HFFc6 (cell line): ENCODE measurements at regions not wholly inside any gene's neighbourhood (a gene's known extent, or its start where the extent isn't known, plus 50 kb on each side); places are given as distances from the start of the nearest gene placed in this dataset.

ENCODE experiments used
- DNase-seq: peaks from one replicate; pipeline ENCODE4 v3.0.0-alpha.2; 2018
- H3K27ac Mint-ChIP-seq: 2 replicates; pipeline ENCODE4 v1.8.0; 2020; ENCODE audit warnings: mild to moderate bottlenecking, mixed read lengths
- H3K27me3 Mint-ChIP-seq: 2 replicates; pipeline ENCODE4 v1.8.0; 2021; ENCODE audit warnings: mild to moderate bottlenecking, moderate library complexity, mixed read lengths; ENCODE audit not compliant: insufficient read depth
- H3K36me3 Mint-ChIP-seq: 2 replicates; pipeline ENCODE4 v1.8.0; 2021; ENCODE audit warnings: low read depth, mixed read lengths
- H3K4me1 Mint-ChIP-seq: 2 replicates; pipeline ENCODE4 v1.8.0; 2020; ENCODE audit warnings: low read depth, mixed read lengths
- H3K4me3 Mint-ChIP-seq: 2 replicates; pipeline ENCODE4 v1.8.0; 2020; ENCODE audit warnings: mild to moderate bottlenecking, moderate library complexity, mixed read lengths
- H3K9me3 Mint-ChIP-seq: 2 replicates; pipeline ENCODE4 v1.8.0; 2020; ENCODE audit warnings: mild to moderate bottlenecking, mixed read lengths
- CTCF ChIP-seq: fragments of 200-600 bp; sonication (generic); IDR thresholded peaks from 2 replicates; pipeline ENCODE4 v1.5.0; 2021; ENCODE audit warnings: antibody characterized with exemption, mild to moderate bottlenecking

DNA sequence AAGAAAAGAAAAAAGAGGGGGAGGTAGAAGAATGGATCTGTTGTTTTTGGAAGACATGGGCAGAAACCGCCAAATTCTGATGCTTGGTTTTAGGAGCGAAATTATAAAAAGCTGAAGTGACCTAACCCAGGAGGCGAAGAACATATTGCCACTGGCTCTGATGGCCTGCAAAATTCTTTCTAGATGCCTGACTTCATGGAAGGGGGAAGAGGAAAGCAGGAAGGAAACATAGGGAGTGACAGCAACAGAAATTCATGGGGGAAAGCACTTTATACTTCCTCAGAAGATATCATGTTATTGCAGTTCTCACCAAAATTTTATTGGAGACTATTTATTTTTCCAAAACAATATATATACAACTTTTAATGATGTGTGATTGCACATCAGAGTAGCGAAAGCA lies 213.5 kb downstream of the DLEU7 start:
- peaks cover 23% of the 10 kb centered on the region for H3K27me3 Mint-ChIP-seq
- no peak overlapping the region for H3K4me3 Mint-ChIP-seq
- H3K9me3 Mint-ChIP-seq: no peaks in the 10 kb centered on the region
- H3K4me1 Mint-ChIP-seq: peaks cover 15% of the 10 kb centered on the region
- TF ChIP-seq CTCF: no peak
- no peak for DNase-seq
- no peak overlapping the region for H3K27ac Mint-ChIP-seq
- no peaks in the 10 kb centered on the region for H3K36me3 Mint-ChIP-seq

DNA sequence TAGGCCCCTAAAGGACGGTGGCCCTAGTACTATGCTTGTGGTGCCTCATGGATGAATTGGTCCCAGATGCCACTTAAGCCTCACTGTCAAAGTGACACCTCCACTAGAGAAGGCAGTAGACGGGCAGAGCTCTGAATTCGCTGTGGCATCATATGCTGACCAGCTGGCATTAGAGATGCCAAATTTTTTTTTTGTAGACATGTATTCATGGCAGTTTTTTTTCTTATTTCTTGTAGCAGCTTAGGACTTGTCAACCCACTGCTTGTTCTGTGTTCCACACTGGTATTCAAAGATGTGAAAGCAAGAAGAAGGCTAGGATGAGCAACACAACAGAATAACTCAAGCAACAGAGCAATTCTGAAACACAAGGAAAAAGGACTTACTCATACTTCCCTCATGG lies 212.5 kb downstream of the DLEU7 start:
- H3K4me1 Mint-ChIP-seq: peaks cover 7% of the 10 kb centered on the region
- peaks cover 28% of the 10 kb centered on the region for H3K27me3 Mint-ChIP-seq
- no peaks in the 10 kb centered on the region for H3K36me3 Mint-ChIP-seq
- no peak overlapping the region for H3K4me3 Mint-ChIP-seq
- no peak for DNase-seq
- no peaks in the 10 kb centered on the region for H3K9me3 Mint-ChIP-seq
- no peak for TF ChIP-seq CTCF
- no peak overlapping the region for H3K27ac Mint-ChIP-seq

GRCh38 chr13:50634339-50634738 lies 209.2 kb downstream of the DLEU7 start:
- Mint-ChIP-seq H3K9me3 (no peaks in the 10 kb centered on the region), H3K27ac (no peak overlapping the region), H3K4me1 (no peaks in the 10 kb centered on the region), H3K27me3 (peaks cover 28% of the 10 kb centered on the region), H3K36me3 (no peaks in the 10 kb centered on the region), H3K4me3 (no peak overlapping the region)
- TF ChIP-seq CTCF: no peak
- DNase-seq: no peak

- Mint-ChIP-seq H3K9me3 (no peaks in the 10 kb centered on the region), H3K4me1 (no peaks in the 10 kb centered on the region), H3K4me3 (no peak overlapping the region), H3K27ac (no peak overlapping the region), H3K27me3 (peaks cover 23% of the 10 kb centered on the region; the same call in 1 of the 2 replicates), H3K36me3 (no peaks in the 10 kb centered on the region)
- DNase-seq: no peak
- no peak for TF ChIP-seq CTCF
Measured at GRCh38 chr13:50635504-50635903, 208.0 kb downstream of the DLEU7 start.

DNA sequence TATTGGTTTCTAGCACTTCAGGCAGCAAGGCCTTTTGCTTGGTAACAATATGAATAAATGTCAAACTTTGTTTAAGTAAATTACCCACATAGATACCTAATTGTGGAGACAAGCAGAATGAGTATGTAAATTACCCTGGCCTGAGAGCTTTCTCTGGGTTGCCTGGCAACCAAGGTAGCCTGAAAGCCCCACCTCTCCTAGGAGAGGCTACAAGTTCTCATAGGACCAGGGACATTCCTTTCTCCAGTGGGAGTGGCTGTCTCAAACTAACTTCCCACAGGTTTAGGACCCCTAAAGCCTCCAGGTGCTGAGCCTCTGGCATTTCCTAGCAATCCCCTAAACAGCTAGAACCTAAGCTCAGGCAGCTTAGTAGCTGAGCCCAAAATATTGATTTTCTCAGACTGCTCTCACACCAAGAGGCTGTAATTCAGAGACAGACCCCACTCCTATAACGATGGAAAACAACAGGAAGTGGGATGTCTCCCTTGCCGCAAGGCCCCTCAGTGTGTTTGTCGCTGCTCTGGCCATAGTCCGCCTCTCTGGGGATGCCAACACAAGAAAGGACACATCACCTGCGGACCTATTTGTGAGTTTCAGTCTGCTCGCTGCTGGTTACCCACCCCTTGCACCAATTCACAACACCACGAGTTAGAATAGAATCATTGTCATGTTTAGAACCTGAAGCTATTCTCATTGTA lies 207.3 kb downstream of the DLEU7 start:
- H3K27me3 Mint-ChIP-seq: peaks cover 20% of the 10 kb centered on the region; the same call in 1 of the 2 replicates
- no peak overlapping the region for H3K27ac Mint-ChIP-seq

More for the DNA sequence above, 207.3 kb downstream of the DLEU7 start:
- TF ChIP-seq CTCF: no peak
- no peaks in the 10 kb centered on the region for H3K9me3 Mint-ChIP-seq
- DNase-seq: no peak
- H3K4me1 Mint-ChIP-seq: no peaks in the 10 kb centered on the region
- H3K4me3 Mint-ChIP-seq: no peak overlapping the region
- H3K36me3 Mint-ChIP-seq: no peaks in the 10 kb centered on the region
